Naive B cell (primary cell): ENCODE measurements at regions not wholly inside any gene's neighbourhood (a gene's known extent, or its start where the extent isn't known, plus 50 kb on each side); places are given as distances from the start of the nearest gene placed in this dataset.
"Not testable (repeated sequence)": the region's sequence is repeated elsewhere in the genome, so short reads cannot be mapped to it uniquely, and the experiment has no call there.

Source experiments
- ATAC-seq, 2 donors: fragments of 150-1000 bp; cut with Tn5 transposase; 2 replicates each; pipeline ENCODE4 v1.10.0; 2021; ENCODE audit warnings: low read depth in 2 of 2, mild to moderate bottlenecking in 2 of 2, moderate library complexity in 2 of 2
- DNase-seq: peaks from one replicate; pipeline ENCODE4 v3.0.0; 2022
- H3K27ac Mint-ChIP-seq, 6 donors: one replicate each; pipeline ENCODE4 v1.8.0; 2020 to 2022; ENCODE audit warnings: mild to moderate bottlenecking in 6 of 6, mixed read lengths in 6 of 6, moderate library complexity in 5 of 6, inconsistent platforms in 2 of 6
- H3K27me3 Mint-ChIP-seq, 3 donors: one replicate each; pipeline ENCODE4 v1.8.0; 2021 to 2022; ENCODE audit warnings: mixed read lengths in 3 of 3, mild to moderate bottlenecking in 1 of 3
- H3K36me3 Mint-ChIP-seq, 2 donors: one replicate each; pipeline ENCODE4 v1.8.0; 2020 to 2022; ENCODE audit warnings: mixed read lengths in 2 of 2, inconsistent platforms in 1 of 2, mild to moderate bottlenecking in 1 of 2
- H3K4me1 Mint-ChIP-seq, 3 donors: one replicate each; pipeline ENCODE4 v1.8.0; 2020 to 2022; ENCODE audit warnings: mixed read lengths in 3 of 3, inconsistent platforms in 1 of 3, mild to moderate bottlenecking in 1 of 3, moderate library complexity in 1 of 3
- H3K4me3 Mint-ChIP-seq, 8 donors: one replicate each; pipeline ENCODE4 v1.8.0; 2020 to 2022; ENCODE audit warnings: mild to moderate bottlenecking in 8 of 8, mixed read lengths in 8 of 8, moderate library complexity in 8 of 8, inconsistent platforms in 2 of 8
- H3K9me3 Mint-ChIP-seq, 7 donors: one replicate each; pipeline ENCODE4 v1.8.0; 2020 to 2022; ENCODE audit warnings: mixed read lengths in 7 of 7, mild to moderate bottlenecking in 5 of 7, inconsistent platforms in 2 of 7, moderate library complexity in 1 of 7

- ATAC-seq, DNase-seq, H3K36me3 Mint-ChIP-seq, H3K4me1 Mint-ChIP-seq, H3K27ac Mint-ChIP-seq, H3K9me3 Mint-ChIP-seq, H3K4me3 Mint-ChIP-seq, H3K27me3 Mint-ChIP-seq: not testable (repeated sequence)
These were observed 59.8 kb upstream of the CHORDC1 start for GRCh38 chr11:90282551-90283071.

- H3K27me3 Mint-ChIP-seq: peaks cover 0 to 6% (median 0%) of the 10 kb centered on the region in 3 donors
- H3K36me3 Mint-ChIP-seq: no peaks in the 10 kb centered on the region
- H3K9me3 Mint-ChIP-seq: peaks cover 0 to 14% (median 6%) of the 10 kb centered on the region in 7 donors
- DNase-seq: no peak
- H3K4me3 Mint-ChIP-seq: no peak overlapping the region
- no peaks in the 10 kb centered on the region for H3K4me1 Mint-ChIP-seq
- no peak overlapping the region for H3K27ac Mint-ChIP-seq
- ATAC-seq: no peak
These were observed 51.5 kb upstream of the CHORDC1 start for GRCh38 chr11:90274362-90274761.
